H54 (cell line): ENCODE measurements at regions not wholly inside any gene's neighbourhood (a gene's known extent, or its start where the extent isn't known, plus 50 kb on each side); places are given as distances from the start of the nearest gene placed in this dataset.

ENCODE experiments used
- DNase-seq: peaks from one replicate; pipeline ENCODE4 v3.0.0; 2011; ENCODE audit warnings: low spot score, mixed read lengths; ENCODE audit not compliant: insufficient read length
- FAIRE-seq: peaks from 3 replicates; lab custom pipeline; 2011; peaks lifted over from hg19 to GRCh38; lab: Jason Lieb, UNC
- POLR2A ChIP-seq: IDR thresholded peaks from 2 replicates; pipeline ENCODE4 v1.6.1; 2011; ENCODE audit warnings: low read depth, mild to moderate bottlenecking, low read length

- FAIRE-seq (no peak), DNase-seq (no peak)
- no peak for TF ChIP-seq POLR2A
Measured at GRCh38 chr4:26130841-26131432, 189.9 kb upstream of the RBPJ start.

DNA sequence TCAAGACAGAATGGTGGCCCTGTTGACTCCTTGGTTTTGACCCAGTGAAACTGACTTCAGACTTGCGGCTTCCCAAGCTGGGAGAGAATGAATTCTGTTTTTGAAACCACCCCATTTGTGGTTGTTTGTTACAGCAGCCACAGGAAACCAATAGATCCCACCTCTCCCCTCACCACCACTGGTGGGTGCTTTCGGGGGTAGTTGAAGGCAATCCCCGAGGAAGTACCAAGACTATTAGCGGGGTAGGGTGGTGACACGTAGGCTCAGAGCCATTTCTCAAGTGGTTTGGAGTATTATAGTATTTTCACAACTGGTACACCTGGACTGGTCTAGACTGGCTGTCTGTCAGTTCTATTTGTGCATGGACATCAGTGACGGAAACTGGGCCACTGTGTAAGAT is 189.1 kb upstream of the RBPJ start:
- no peak for DNase-seq
- no peak for TF ChIP-seq POLR2A
- FAIRE-seq, result no peak

GRCh38 chr4:26132858-26133257 is 188.0 kb upstream of the RBPJ start:
- no peak for TF ChIP-seq POLR2A
- DNase-seq, result no peak
- FAIRE-seq, result no peak

GRCh38 chr4:26133840-26134239 is 187.0 kb upstream of the RBPJ start:
- TF ChIP-seq POLR2A, result no peak

GRCh38 chr4:26135331-26135730 is 185.5 kb upstream of the RBPJ start:
- DNase-seq (no peak), FAIRE-seq (no peak)
- TF ChIP-seq POLR2A, result no peak

More at GRCh38 chr4:26133840-26134239, 187.0 kb upstream of the RBPJ start:
- DNase-seq (no peak), FAIRE-seq (no peak)

GRCh38 chr4:26136615-26137014 is 184.2 kb upstream of the RBPJ start:
- no peak for TF ChIP-seq POLR2A

DNA sequence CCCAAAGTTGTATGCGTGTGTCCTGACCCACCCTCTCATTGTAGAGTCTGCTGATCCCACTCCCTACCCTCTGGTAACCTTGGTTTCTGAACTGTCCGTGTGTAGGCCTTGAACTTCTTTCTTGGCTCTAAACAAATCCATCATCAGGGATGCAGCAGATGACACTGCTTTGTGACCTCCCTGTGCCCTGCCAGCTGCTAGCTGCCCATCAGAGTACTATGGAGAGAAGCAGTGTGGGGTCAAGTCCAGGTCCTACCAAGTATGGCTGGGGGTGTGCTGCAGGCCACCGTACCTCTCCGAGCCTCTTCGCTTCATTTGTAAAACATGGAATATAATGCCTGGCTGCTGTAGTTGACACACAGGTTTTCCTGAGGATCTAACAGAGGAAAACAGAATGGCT is 183.5 kb upstream of the RBPJ start:
- FAIRE-seq (no peak), DNase-seq (no peak)
- no peak for TF ChIP-seq POLR2A

More at GRCh38 chr4:26136615-26137014, 184.2 kb upstream of the RBPJ start:
- no peak for DNase-seq
- FAIRE-seq, result no peak

DNA sequence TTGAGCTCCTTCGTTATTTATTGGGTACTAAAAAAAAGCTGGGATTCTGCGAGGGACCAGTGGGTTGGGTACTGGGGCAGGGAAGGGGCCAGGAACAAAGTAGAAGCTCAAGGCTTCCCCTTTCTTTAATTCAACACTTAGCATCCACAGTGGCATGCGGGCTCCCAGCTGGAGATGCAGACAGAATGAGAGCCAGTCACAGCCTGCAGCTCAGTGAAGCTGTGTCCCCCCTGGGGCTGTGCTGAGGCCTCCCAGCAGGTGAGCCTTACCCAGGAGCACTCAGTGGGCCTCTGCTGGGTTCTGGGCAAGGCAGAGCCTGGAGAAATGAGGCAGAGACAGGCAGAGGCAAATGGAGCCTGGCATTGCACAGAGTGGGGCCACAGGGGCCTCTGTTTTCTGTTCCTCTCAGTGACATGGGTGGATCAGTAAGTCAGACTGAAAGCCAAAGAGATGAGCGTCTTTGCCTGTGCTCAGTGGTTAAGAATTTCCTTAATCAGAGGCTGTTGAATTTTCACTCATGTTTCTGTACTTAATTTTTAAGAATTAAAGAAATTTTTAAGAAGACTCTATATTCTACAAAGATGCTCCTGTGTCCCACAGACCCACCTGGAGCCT is 181.4 kb upstream of the RBPJ start:
- TF ChIP-seq POLR2A, result no peak
- FAIRE-seq (no peak), DNase-seq (no peak)

DNA sequence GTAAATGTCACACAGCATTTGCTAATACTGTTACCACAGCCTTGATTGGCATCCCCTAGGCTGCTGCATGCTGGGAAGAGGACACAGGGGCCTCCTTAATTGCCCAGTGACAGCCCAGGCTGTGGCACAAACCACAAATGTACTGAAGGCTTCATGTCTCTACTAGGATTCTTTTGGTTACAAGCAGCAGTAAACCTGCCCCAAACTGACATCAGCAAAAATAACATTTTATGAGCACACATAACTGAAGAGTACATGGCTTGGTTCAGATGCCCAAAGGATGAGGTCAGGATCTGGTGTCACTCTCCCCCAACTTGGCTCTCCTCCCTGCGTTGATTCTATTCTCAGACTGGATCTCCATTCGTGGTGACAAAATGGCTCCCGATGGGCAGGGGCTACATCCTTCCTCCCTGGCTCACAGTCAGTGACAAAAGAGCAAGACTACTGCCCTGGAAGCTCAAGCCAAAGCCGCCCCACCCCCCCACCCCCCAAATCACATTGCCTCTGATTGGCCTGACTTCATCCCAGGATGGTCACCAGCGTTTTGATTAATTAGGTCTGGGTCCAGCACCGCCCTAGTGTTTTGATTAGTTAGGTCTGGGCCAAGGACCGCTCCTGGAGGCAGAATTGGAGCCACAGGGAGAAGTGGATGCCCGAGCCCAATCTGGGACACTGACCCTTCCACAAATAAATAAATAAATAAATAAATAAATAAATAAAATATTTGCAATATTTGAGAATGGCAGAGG is 180.5 kb upstream of the RBPJ start:
- FAIRE-seq (no peak), DNase-seq (peak; percentile 23)
- TF ChIP-seq POLR2A, result no peak

DNA sequence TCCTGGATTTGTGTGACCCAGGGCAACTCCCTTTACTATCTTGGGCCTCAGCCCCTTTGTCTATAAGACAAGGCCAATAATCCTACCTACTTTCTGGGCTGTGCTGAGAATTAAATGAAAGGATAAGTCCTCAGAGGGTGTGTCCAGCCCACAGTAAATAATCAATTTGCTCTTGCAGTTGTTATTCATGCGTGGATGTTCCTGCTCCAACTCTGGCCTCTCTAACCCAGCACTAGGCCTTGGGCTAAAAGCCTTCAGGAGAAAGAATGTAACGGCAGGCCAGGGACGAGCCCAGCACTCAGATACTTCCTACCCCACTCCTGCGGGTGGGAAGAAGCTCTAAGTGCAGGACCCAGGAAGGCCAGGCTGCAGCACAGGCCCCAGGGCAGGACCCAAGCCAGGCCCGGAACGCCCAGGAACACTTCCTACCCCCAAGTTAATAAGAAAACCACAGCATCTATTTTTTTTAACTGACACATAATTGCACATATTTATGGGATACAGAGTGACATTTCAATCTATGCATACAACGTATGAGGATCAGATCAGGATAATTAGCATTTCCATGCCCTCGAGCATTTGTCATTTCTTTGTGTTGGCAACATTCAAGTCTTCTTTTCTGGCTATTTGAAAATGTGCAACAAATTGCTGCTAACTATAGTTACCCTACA is 179.6 kb upstream of the RBPJ start:
- TF ChIP-seq POLR2A, result no peak
- DNase-seq, result no peak
- FAIRE-seq, result no peak

GRCh38 chr4:26141911-26142638 is 178.7 kb upstream of the RBPJ start:
- DNase-seq (no peak), FAIRE-seq (no peak)
- no peak for TF ChIP-seq POLR2A

DNA sequence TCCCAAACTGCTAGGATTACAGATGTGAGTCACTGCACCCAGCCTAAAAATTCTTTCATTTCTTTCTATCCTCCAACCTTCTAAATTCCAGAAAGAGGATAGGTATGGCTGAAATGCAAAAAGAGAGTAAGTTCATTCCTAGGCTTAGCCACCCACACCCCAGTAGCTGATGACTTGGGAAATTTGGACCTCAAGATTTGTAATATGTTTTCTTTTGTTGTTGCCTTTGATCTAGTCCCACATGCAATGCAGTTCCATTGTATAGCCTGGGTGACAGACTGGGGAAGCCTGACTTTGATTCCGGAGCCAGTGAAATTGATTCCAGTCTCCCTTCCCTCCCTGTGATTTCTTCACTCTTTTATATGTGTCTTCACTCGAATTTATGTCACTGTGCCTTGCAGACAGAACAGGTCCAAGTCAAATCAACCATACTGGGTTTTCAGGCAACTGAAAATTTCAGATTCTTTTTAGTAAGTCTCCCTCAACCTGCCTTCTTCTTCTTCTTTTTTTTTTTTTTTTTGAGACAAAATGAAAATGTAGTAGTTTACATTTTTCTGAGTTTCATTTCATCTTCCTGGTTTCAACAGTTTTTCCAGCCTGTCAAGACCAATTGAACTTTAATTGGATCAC is 176.2 kb upstream of the RBPJ start:
- no peak for FAIRE-seq
- no peak for TF ChIP-seq POLR2A
- DNase-seq, result no peak

GRCh38 chr4:26145212-26145611 is 175.6 kb upstream of the RBPJ start:
- no peak for DNase-seq
- no peak for TF ChIP-seq POLR2A
- FAIRE-seq, result no peak
